ENCODE measurements at regions not wholly inside any gene's neighbourhood (a gene's known extent, or its start where the extent isn't known, plus 50 kb on each side); places are given as distances from the start of the nearest gene placed in this dataset.
A peak's percentile ranks its signal among the peaks of the same experiment; 100 is the strongest.

- Mint-ChIP-seq H3K4me1 (ENCODE audit: low read depth, unreplicated experiment) (no peaks in the 10 kb centered on the region), H3K27me3 (ENCODE audit: low read depth, unreplicated experiment) (no peaks in the 10 kb centered on the region), H3K4me3 (ENCODE audit: unreplicated experiment) (no peak overlapping the region), H3K27ac (ENCODE audit: unreplicated experiment) (no peak overlapping the region), H3K36me3 (ENCODE audit: low read depth, unreplicated experiment) (no peaks in the 10 kb centered on the region), H3K9me3 (ENCODE audit: unreplicated experiment) (no peaks in the 10 kb centered on the region)
- no peaks in the 10 kb centered on the region for H3K27me3 ChIP-seq (ENCODE audit: insufficient read depth, low read length)
- H3K36me3 ChIP-seq (ENCODE audit: insufficient read depth, low read length): no peaks in the 10 kb centered on the region
- H3K79me2 ChIP-seq (ENCODE audit: insufficient read depth, low read length): no peaks in the 10 kb centered on the region
- H3K9ac ChIP-seq (ENCODE audit: low read length): no peak overlapping the region
- no peak overlapping the region for H2AFZ ChIP-seq (ENCODE audit: low read depth, low read length)
- no peak overlapping the region for H3K4me3 ChIP-seq (ENCODE audit: insufficient read depth, low read depth, low read length)
- H3K27ac ChIP-seq (ENCODE audit: low read depth, low read length): no peak overlapping the region
- no peaks in the 10 kb centered on the region for H4K20me1 ChIP-seq (ENCODE audit: insufficient read depth, low read length)
- DNase-seq (ENCODE audit: low read depth) (no peak), FAIRE-seq (no peak)
- no peak overlapping the region for H3K4me2 ChIP-seq (ENCODE audit: low read length)
- no peaks in the 10 kb centered on the region for H3K9me3 ChIP-seq (ENCODE audit: insufficient read depth, low read depth, low read length)
- H3K4me1 ChIP-seq (ENCODE audit: insufficient read depth, low read length): no peaks in the 10 kb centered on the region
- no peak for TF ChIP-seq EZH2 (IDR thresholded peaks at IDR 0.05; ENCODE audit: insufficient read depth, low read length)
- TF ChIP-seq, protein P1, sequence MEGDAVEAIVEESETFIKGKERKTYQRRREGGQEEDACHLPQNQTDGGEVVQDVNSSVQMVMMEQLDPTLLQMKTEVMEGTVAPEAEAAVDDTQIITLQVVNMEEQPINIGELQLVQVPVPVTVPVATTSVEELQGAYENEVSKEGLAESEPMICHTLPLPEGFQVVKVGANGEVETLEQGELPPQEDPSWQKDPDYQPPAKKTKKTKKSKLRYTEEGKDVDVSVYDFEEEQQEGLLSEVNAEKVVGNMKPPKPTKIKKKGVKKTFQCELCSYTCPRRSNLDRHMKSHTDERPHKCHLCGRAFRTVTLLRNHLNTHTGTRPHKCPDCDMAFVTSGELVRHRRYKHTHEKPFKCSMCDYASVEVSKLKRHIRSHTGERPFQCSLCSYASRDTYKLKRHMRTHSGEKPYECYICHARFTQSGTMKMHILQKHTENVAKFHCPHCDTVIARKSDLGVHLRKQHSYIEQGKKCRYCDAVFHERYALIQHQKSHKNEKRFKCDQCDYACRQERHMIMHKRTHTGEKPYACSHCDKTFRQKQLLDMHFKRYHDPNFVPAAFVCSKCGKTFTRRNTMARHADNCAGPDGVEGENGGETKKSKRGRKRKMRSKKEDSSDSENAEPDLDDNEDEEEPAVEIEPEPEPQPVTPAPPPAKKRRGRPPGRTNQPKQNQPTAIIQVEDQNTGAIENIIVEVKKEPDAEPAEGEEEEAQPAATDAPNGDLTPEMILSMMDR (IDR thresholded peaks at IDR 0.05; ENCODE audit: insufficient read depth, low read depth, low read length): no peak
Observed at GRCh38 chr1:191953526-191953925, 204.7 kb upstream of the RGS18 start.

DNA sequence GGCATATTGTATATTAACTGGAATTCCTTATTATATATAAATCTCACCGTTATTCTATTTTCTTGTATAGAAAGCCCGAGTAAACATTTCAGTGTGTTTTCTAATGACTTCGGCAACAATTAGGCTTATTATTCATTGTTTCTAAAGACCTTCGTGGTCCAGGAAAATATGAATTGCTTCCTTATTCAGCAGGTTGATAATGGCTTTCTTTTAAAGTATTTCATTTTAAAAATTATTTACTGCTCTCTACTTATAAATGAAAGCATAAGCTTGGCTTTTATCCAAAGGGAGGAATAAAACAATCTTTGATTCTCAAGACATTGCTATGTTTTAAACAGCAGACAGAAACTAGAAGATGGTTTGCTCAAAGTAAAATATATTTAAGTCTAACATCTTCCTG lies 198.4 kb upstream of the RGS18 start:
- Histone ChIP-seq H3K27ac (ENCODE audit: low read depth, low read length) (no peak overlapping the region), H2AFZ (ENCODE audit: low read depth, low read length) (no peak overlapping the region), H3K4me3 (ENCODE audit: insufficient read depth, low read depth, low read length) (no peak overlapping the region), H4K20me1 (ENCODE audit: insufficient read depth, low read length) (no peaks in the 10 kb centered on the region), H3K36me3 (ENCODE audit: insufficient read depth, low read length) (no peaks in the 10 kb centered on the region), H3K4me1 (ENCODE audit: insufficient read depth, low read length) (peaks cover 7% of the 10 kb centered on the region), H3K4me2 (ENCODE audit: low read length) (no peak overlapping the region), H3K79me2 (ENCODE audit: insufficient read depth, low read length) (no peaks in the 10 kb centered on the region), H3K9me3 (ENCODE audit: insufficient read depth, low read depth, low read length) (no peaks in the 10 kb centered on the region), H3K9ac (ENCODE audit: low read length) (no peak overlapping the region), H3K27me3 (ENCODE audit: insufficient read depth, low read length) (no peaks in the 10 kb centered on the region)
- DNase-seq (ENCODE audit: low read depth) (no peak), FAIRE-seq (no peak)
- H3K4me1 Mint-ChIP-seq (ENCODE audit: low read depth, unreplicated experiment): peaks cover 17% of the 10 kb centered on the region
- H3K36me3 Mint-ChIP-seq (ENCODE audit: low read depth, unreplicated experiment): no peaks in the 10 kb centered on the region
- no peaks in the 10 kb centered on the region for H3K27me3 Mint-ChIP-seq (ENCODE audit: low read depth, unreplicated experiment)
- H3K27ac Mint-ChIP-seq (ENCODE audit: unreplicated experiment): no peak overlapping the region
- TF ChIP-seq, protein P1 (IDR thresholded peaks at IDR 0.05; ENCODE audit: insufficient read depth, low read depth, low read length): no peak
- no peak for TF ChIP-seq EZH2 (IDR thresholded peaks at IDR 0.05; ENCODE audit: insufficient read depth, low read length)
- H3K4me3 Mint-ChIP-seq (ENCODE audit: unreplicated experiment): no peak overlapping the region
- no peaks in the 10 kb centered on the region for H3K9me3 Mint-ChIP-seq (ENCODE audit: unreplicated experiment)

- FAIRE-seq (no peak), DNase-seq (ENCODE audit: low read depth) (peak; percentile 71)
- Mint-ChIP-seq H3K36me3 (ENCODE audit: low read depth, unreplicated experiment) (no peaks in the 10 kb centered on the region), H3K27ac (ENCODE audit: unreplicated experiment) (peak overlapping the region; percentile 64), H3K4me3 (ENCODE audit: unreplicated experiment) (peak overlapping the region; percentile 47), H3K9me3 (ENCODE audit: unreplicated experiment) (no peaks in the 10 kb centered on the region), H3K4me1 (ENCODE audit: low read depth, unreplicated experiment) (peaks cover 17% of the 10 kb centered on the region), H3K27me3 (ENCODE audit: low read depth, unreplicated experiment) (no peaks in the 10 kb centered on the region)
- Histone ChIP-seq H3K79me2 (ENCODE audit: insufficient read depth, low read length) (no peaks in the 10 kb centered on the region), H3K9me3 (ENCODE audit: insufficient read depth, low read depth, low read length) (no peaks in the 10 kb centered on the region), H3K4me1 (ENCODE audit: insufficient read depth, low read length) (peaks cover 7% of the 10 kb centered on the region), H4K20me1 (ENCODE audit: insufficient read depth, low read length) (no peaks in the 10 kb centered on the region), H3K4me3 (ENCODE audit: insufficient read depth, low read depth, low read length) (no peak overlapping the region), H3K27ac (ENCODE audit: low read depth, low read length) (peak overlapping the region; percentile 7), H3K9ac (ENCODE audit: low read length) (no peak overlapping the region), H3K4me2 (ENCODE audit: low read length) (peak overlapping the region; percentile 52), H3K27me3 (ENCODE audit: insufficient read depth, low read length) (no peaks in the 10 kb centered on the region), H3K36me3 (ENCODE audit: insufficient read depth, low read length) (no peaks in the 10 kb centered on the region), H2AFZ (ENCODE audit: low read depth, low read length) (peak overlapping the region; percentile 32)
- TF ChIP-seq, protein P1 (IDR thresholded peaks at IDR 0.05; ENCODE audit: insufficient read depth, low read depth, low read length): no peak
Observed at GRCh38 chr1:191963286-191963685, 195.0 kb upstream of the RGS18 start.
